ENCODE measurements at regions not wholly inside any gene's neighbourhood (a gene's known extent, or its start where the extent isn't known, plus 50 kb on each side); places are given as distances from the start of the nearest gene placed in this dataset.
A peak's percentile ranks its signal among the peaks of the same experiment; 100 is the strongest.

- Mint-ChIP-seq H3K4me1 (peaks cover 16% of the 10 kb centered on the region), H3K27ac (no peak overlapping the region), H3K36me3 (no peaks in the 10 kb centered on the region), H3K27me3 (peaks cover 5% of the 10 kb centered on the region), H3K9me3 (no peaks in the 10 kb centered on the region), H3K4me3 (no peak overlapping the region)
- no peak for DNase-seq
- CTCF ChIA-PET, result no interaction called here
Observed at GRCh38 chr10:129027906-129028305, 439.1 kb upstream of the MGMT start.

- peaks cover 20% of the 10 kb centered on the region for H3K4me1 Mint-ChIP-seq
- no peak overlapping the region for H3K4me3 Mint-ChIP-seq
- H3K9me3 Mint-ChIP-seq, result no peaks in the 10 kb centered on the region
- CTCF ChIA-PET, result no interaction called here
- H3K27ac Mint-ChIP-seq, result no peak overlapping the region
- H3K27me3 Mint-ChIP-seq, result peaks cover 5% of the 10 kb centered on the region
- H3K36me3 Mint-ChIP-seq, result no peaks in the 10 kb centered on the region
- DNase-seq, result no peak
Observed at GRCh38 chr10:129028451-129028850, 438.6 kb upstream of the MGMT start.

- Mint-ChIP-seq H3K27ac (no peak overlapping the region), H3K27me3 (peaks cover 5% of the 10 kb centered on the region), H3K9me3 (no peaks in the 10 kb centered on the region), H3K36me3 (peaks cover 4% of the 10 kb centered on the region), H3K4me1 (peaks cover 26% of the 10 kb centered on the region), H3K4me3 (no peak overlapping the region)
- DNase-seq, result no peak
- CTCF ChIA-PET, result no interaction called here
Observed at GRCh38 chr10:129029051-129029450, 438.0 kb upstream of the MGMT start.

- CTCF ChIA-PET, result interaction anchor here (6.5 kb wide), 1 partner anchor 301 kb away, joined by 94 read pairs; no protein-coding TSS in a partner anchor
- Mint-ChIP-seq H3K4me3 (no peak overlapping the region), H3K27ac (no peak overlapping the region), H3K9me3 (no peaks in the 10 kb centered on the region), H3K36me3 (peaks cover 4% of the 10 kb centered on the region), H3K4me1 (peaks cover 34% of the 10 kb centered on the region), H3K27me3 (peaks cover 5% of the 10 kb centered on the region)
- DNase-seq, result no peak
Observed at GRCh38 chr10:129029851-129030602, 437.0 kb upstream of the MGMT start.

- Mint-ChIP-seq H3K36me3 (peaks cover 4% of the 10 kb centered on the region), H3K9me3 (no peaks in the 10 kb centered on the region), H3K27me3 (peaks cover 5% of the 10 kb centered on the region), H3K27ac (no peak overlapping the region), H3K4me3 (no peak overlapping the region), H3K4me1 (peaks cover 38% of the 10 kb centered on the region)
- no peak for DNase-seq
- CTCF ChIA-PET, result interaction anchor here (1.0 to 6.5 kb wide), 3 partner anchors 11 to 1149 kb away, joined by 3 to 94 read pairs (median 3); no protein-coding TSS in a partner anchor
Observed at GRCh38 chr10:129030603-129030895, 436.5 kb upstream of the MGMT start.

GRCh38 chr10:129030996-129031843 is 435.8 kb upstream of the MGMT start:
- no peak overlapping the region for H3K4me3 Mint-ChIP-seq
- CTCF ChIA-PET, result interaction anchor here (1.0 to 6.5 kb wide), 5 partner anchors 11 to 1149 kb away, joined by 3 to 94 read pairs (median 3); no protein-coding TSS in a partner anchor
- H3K4me1 Mint-ChIP-seq, result peaks cover 45% of the 10 kb centered on the region
- DNase-seq, result peak; percentile 71
- H3K9me3 Mint-ChIP-seq, result no peaks in the 10 kb centered on the region
- peaks cover 5% of the 10 kb centered on the region for H3K27me3 Mint-ChIP-seq
- peak overlapping the region; percentile 53 for H3K27ac Mint-ChIP-seq
- H3K36me3 Mint-ChIP-seq, result peaks cover 8% of the 10 kb centered on the region

- Mint-ChIP-seq H3K4me3 (no peak overlapping the region), H3K9me3 (no peaks in the 10 kb centered on the region), H3K36me3 (peaks cover 8% of the 10 kb centered on the region), H3K4me1 (peaks cover 51% of the 10 kb centered on the region), H3K27ac (peak overlapping the region; percentile 53), H3K27me3 (peaks cover 5% of the 10 kb centered on the region)
- no peak for DNase-seq
- CTCF ChIA-PET, result interaction anchor here (1.0 to 6.5 kb wide), 7 partner anchors 12 to 1148 kb away, joined by 3 to 94 read pairs (median 3); no protein-coding TSS in a partner anchor
Observed at GRCh38 chr10:129031844-129032150, 435.2 kb upstream of the MGMT start.

GRCh38 chr10:129032372-129033313 is 434.4 kb upstream of the MGMT start:
- Mint-ChIP-seq H3K36me3 (peaks cover 8% of the 10 kb centered on the region), H3K4me3 (no peak overlapping the region), H3K27me3 (peaks cover 5% of the 10 kb centered on the region), H3K27ac (no peak overlapping the region), H3K9me3 (no peaks in the 10 kb centered on the region), H3K4me1 (peaks cover 58% of the 10 kb centered on the region)
- no peak for DNase-seq
- CTCF ChIA-PET, result interaction anchor here (1.0 to 6.5 kb wide), 5 partner anchors 14 to 856 kb away, joined by 3 to 94 read pairs (median 4); no protein-coding TSS in a partner anchor

GRCh38 chr10:129033340-129033739 is 433.7 kb upstream of the MGMT start:
- CTCF ChIA-PET, result interaction anchor here (6.5 kb wide), 1 partner anchor 298 kb away, joined by 94 read pairs; no protein-coding TSS in a partner anchor
- Mint-ChIP-seq H3K27ac (peak overlapping the region; percentile 19), H3K27me3 (peaks cover 5% of the 10 kb centered on the region), H3K4me3 (no peak overlapping the region), H3K9me3 (no peaks in the 10 kb centered on the region), H3K4me1 (peaks cover 65% of the 10 kb centered on the region), H3K36me3 (peaks cover 8% of the 10 kb centered on the region)
- no peak for DNase-seq

GRCh38 chr10:129033790-129034272 is 433.2 kb upstream of the MGMT start:
- Mint-ChIP-seq H3K36me3 (peaks cover 8% of the 10 kb centered on the region), H3K4me1 (peaks cover 69% of the 10 kb centered on the region), H3K4me3 (no peak overlapping the region), H3K27ac (peak overlapping the region; percentile 33), H3K9me3 (no peaks in the 10 kb centered on the region), H3K27me3 (peaks cover 5% of the 10 kb centered on the region)
- DNase-seq, result no peak
- CTCF ChIA-PET, result interaction anchor here (6.5 kb wide), 1 partner anchor 297 kb away, joined by 94 read pairs; no protein-coding TSS in a partner anchor

- Mint-ChIP-seq H3K27ac (peak overlapping the region; percentile 97), H3K27me3 (peaks cover 7% of the 10 kb centered on the region), H3K36me3 (peaks cover 8% of the 10 kb centered on the region), H3K4me3 (peak overlapping the region; percentile 85), H3K4me1 (peaks cover 83% of the 10 kb centered on the region), H3K9me3 (no peaks in the 10 kb centered on the region)
- CTCF ChIA-PET, result interaction anchor here (6.5 kb wide), 1 partner anchor 296 kb away, joined by 94 read pairs; no protein-coding TSS in a partner anchor
- DNase-seq, result peak; percentile 90
Observed at GRCh38 chr10:129035052-129035827, 431.8 kb upstream of the MGMT start.

GRCh38 chr10:129038522-129038921 is 428.5 kb upstream of the MGMT start:
- Mint-ChIP-seq H3K4me3 (no peak overlapping the region), H3K27me3 (peaks cover 13% of the 10 kb centered on the region), H3K36me3 (peaks cover 8% of the 10 kb centered on the region), H3K4me1 (peaks cover 83% of the 10 kb centered on the region), H3K27ac (no peak overlapping the region), H3K9me3 (no peaks in the 10 kb centered on the region)
- CTCF ChIA-PET, result no interaction called here
- DNase-seq, result no peak

Measured in activated naive CD4-positive, alpha-beta T cell treated with anti-CD3 and anti-CD28 coated beads, Interleukin-2, amount 10 ng/mL, durations not matched to agents 7 days and 5 days (primary cell).